OCI-LY3 (cell line): ENCODE measurements at regions not wholly inside any gene's neighbourhood (a gene's known extent, or its start where the extent isn't known, plus 50 kb on each side); places are given as distances from the start of the nearest gene placed in this dataset.

Experiments used
- H2AFZ ChIP-seq: fragments of 200-600, 300-600 bp; shearing (Covaris generic); 2 replicates; pipeline ENCODE4 v1.6.0; 2014; ENCODE audit warnings: antibody characterized with exemption, low read depth, low read length
- H3K27ac ChIP-seq: fragments of 200-600, 300-600 bp; sonication (generic); 2 replicates; pipeline ENCODE4 v1.5.1; 2014; ENCODE audit warnings: mild to moderate bottlenecking, low read length, moderate library complexity, mixed read lengths
- H3K27me3 ChIP-seq: fragments of 200-600, 300-600 bp; sonication (generic); 2 replicates; pipeline ENCODE4 v1.6.1; 2014; ENCODE audit warnings: low read depth, low read length, mixed read lengths
- H3K36me3 ChIP-seq: fragments of 200-600, 300-600 bp; sonication (generic); replicated peaks from 2 replicates; pipeline ENCODE3; 2014; ENCODE audit warnings: low read depth, low read length, mixed read lengths
- H3K4me1 ChIP-seq: fragments of 300-600, 200-600 bp; sonication (generic); 2 replicates; pipeline ENCODE4 v1.6.1; 2014; ENCODE audit warnings: low read length, mixed read lengths
- H3K4me2 ChIP-seq: fragments of 200-600, 300-600 bp; sonication (generic); 2 replicates; pipeline ENCODE4 v1.6.1; 2014; ENCODE audit warnings: low read length, mixed read lengths
- H3K4me3 ChIP-seq: fragments of 300-600, 200-600 bp; sonication (generic); 2 replicates; pipeline ENCODE4 v1.5.1; 2014; ENCODE audit warnings: antibody characterized with exemption, mild to moderate bottlenecking, low read length, moderate library complexity
- H3K79me2 ChIP-seq: fragments of 300-600, 200-600 bp; shearing (Covaris generic); 2 replicates; pipeline ENCODE4 v1.6.1; 2014; ENCODE audit warnings: mild to moderate bottlenecking, low read length, mixed read lengths
- H3K9ac ChIP-seq: fragments of 300-600, 200-600 bp; shearing (Covaris generic); 2 replicates; pipeline ENCODE4 v1.6.0; 2014; ENCODE audit warnings: mild to moderate bottlenecking, low read length, moderate library complexity
- H3K9me3 ChIP-seq: fragments of 200-600, 300-600 bp; shearing (Covaris generic); 2 replicates; pipeline ENCODE4 v1.6.1; 2014; ENCODE audit warnings: low read length, mixed read lengths; ENCODE audit not compliant: insufficient read depth
- H4K20me1 ChIP-seq: fragments of 200-600, 300-600 bp; sonication (generic); 2 replicates; pipeline ENCODE4 v1.6.1; 2016; ENCODE audit warnings: low read length, mixed read lengths; ENCODE audit not compliant: insufficient read depth
- EZH2phosphoT487 ChIP-seq: fragments of 200-600 bp; shearing (Covaris generic); IDR thresholded peaks from 2 replicates; pipeline ENCODE4 v1.6.1; 2018; ENCODE audit warnings: antibody characterized with exemption, mixed run types, low read depth
- TF ChIP-seq, protein P1 (sequence below): fragments of 200-600, 300-600 bp; sonication (generic); IDR thresholded peaks from 2 replicates; pipeline ENCODE4 v1.5.1; 2014; ENCODE audit warnings: antibody characterized with exemption, low read length, low read depth

DNA sequence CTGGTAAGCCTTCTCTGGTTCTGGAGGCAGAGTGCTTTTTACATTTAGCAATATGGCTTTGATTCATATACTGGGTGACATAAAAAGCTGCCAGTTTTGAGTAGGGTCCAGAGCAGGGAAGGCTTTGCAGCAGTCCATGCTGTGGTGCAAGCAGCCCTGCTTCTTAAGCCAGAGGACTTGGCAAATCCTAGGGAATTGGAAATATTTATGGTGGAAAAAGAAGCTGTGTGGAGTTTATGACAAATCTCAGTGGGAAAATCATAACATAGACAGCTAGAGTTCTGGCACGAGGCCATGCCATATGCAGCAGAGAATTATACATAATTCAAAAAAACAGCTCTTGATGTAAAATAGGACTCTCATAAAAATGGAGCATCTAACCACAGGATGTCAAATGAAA lies 536.4 kb downstream of the RASEF start:
- no peaks in the 10 kb centered on the region for H3K36me3 ChIP-seq
- no peaks in the 10 kb centered on the region for H3K79me2 ChIP-seq
- no peaks in the 10 kb centered on the region for H3K4me1 ChIP-seq
- no peak overlapping the region for H3K4me3 ChIP-seq
- H3K9ac ChIP-seq, result no peak overlapping the region
- no peak for TF ChIP-seq EZH2phosphoT487
- H3K9me3 ChIP-seq, result 0 out of 2 replicates have a peak, but pooled peaks cover 3% of the 10 kb centered on the region
- H4K20me1 ChIP-seq, result no peaks in the 10 kb centered on the region
- H2AFZ ChIP-seq, result no peak overlapping the region
- no peak overlapping the region for H3K27ac ChIP-seq
- no peaks in the 10 kb centered on the region for H3K27me3 ChIP-seq
- no peak overlapping the region for H3K4me2 ChIP-seq

DNA sequence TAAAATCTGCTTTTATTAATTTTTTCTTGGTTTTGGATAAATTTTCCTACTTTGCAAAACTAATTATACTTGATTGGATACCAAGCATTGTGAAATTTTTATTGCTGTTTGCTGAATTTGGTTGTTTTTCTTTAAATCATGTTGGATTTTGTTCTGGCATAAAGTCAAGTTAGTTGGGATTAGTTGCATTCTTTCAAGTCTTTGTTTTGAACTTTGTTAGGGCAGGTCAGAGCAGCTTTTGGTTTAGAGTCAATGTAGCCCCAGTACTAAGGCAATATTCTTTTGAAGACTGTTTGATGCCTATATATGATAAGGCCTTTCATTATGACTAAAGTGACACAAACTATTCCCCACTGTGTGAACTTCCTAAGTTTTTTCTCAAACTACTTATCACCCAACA lies 531.1 kb downstream of the RASEF start:
- no peaks in the 10 kb centered on the region for H4K20me1 ChIP-seq
- H3K36me3 ChIP-seq, result no peaks in the 10 kb centered on the region
- H3K9me3 ChIP-seq, result 0 out of 2 replicates have a peak, but pooled peaks cover 3% of the 10 kb centered on the region
- no peak overlapping the region for H3K9ac ChIP-seq
- H3K27ac ChIP-seq, result no peak overlapping the region
- H3K27me3 ChIP-seq, result no peaks in the 10 kb centered on the region
- H2AFZ ChIP-seq, result no peak overlapping the region
- no peak overlapping the region for H3K4me2 ChIP-seq
- TF ChIP-seq, protein P1, sequence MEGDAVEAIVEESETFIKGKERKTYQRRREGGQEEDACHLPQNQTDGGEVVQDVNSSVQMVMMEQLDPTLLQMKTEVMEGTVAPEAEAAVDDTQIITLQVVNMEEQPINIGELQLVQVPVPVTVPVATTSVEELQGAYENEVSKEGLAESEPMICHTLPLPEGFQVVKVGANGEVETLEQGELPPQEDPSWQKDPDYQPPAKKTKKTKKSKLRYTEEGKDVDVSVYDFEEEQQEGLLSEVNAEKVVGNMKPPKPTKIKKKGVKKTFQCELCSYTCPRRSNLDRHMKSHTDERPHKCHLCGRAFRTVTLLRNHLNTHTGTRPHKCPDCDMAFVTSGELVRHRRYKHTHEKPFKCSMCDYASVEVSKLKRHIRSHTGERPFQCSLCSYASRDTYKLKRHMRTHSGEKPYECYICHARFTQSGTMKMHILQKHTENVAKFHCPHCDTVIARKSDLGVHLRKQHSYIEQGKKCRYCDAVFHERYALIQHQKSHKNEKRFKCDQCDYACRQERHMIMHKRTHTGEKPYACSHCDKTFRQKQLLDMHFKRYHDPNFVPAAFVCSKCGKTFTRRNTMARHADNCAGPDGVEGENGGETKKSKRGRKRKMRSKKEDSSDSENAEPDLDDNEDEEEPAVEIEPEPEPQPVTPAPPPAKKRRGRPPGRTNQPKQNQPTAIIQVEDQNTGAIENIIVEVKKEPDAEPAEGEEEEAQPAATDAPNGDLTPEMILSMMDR, result no peak
- no peak for TF ChIP-seq EZH2phosphoT487
- H3K79me2 ChIP-seq, result no peaks in the 10 kb centered on the region
- no peaks in the 10 kb centered on the region for H3K4me1 ChIP-seq
- no peak overlapping the region for H3K4me3 ChIP-seq

DNA sequence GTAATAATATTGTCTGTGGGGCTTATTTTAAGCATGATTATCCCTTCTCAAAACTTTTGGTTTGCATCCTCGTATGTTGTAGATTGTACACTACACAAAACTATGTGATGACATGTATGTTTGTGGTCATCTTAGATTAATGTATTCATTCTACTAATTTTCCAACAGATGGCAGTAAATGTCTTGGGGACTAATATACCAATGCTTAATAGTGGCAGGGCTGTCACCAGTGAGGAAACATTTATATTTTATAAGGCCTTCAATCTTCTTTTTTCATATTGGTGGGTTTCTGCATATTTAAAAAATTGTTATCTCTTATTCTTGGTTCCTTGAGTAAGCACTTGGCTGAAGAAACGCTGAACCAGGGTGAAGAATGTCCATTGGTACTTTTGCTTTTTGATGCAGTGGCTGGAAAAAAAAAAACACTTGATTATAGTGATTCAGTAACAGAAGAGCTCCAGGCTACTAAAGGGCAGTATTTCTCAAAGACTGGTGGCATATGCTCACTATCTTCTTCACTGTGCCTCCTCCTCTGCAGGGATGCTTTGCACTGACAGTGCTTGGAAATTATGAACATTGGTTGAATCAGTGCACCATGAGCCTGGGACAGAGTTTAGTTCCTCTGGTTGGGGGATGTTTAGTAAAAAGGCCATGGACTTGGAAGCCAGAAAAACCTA lies 530.3 kb downstream of the RASEF start:
- H3K27ac ChIP-seq, result no peak overlapping the region

DNA sequence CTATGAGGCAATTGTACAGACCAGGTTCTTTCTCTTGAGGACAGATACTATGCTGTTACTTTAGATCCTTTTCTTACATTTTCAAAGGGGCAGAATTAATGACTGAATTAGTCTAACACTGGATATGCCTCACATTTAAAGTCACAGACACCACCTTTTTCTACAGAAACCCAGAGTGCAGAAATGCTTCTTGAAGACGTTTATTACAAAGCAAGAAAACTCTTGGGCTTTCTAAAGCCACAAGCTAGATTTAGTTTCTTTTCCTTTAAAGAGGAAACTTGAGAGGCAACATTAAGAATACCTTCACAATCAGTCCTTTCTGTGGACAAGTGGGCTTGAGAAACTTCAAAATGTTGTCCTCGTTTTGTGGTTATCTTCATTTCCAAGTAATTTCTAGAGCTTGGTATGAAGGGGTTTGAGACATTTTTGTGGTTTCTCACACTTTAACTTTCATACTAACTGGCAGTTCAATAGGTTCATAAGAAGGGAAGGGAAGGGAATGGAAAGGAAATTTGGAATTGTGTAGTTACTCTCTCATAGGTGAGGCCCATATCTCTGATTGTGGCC lies 527.4 kb downstream of the RASEF start:
- H3K27ac ChIP-seq, result no peak overlapping the region
- H4K20me1 ChIP-seq, result no peaks in the 10 kb centered on the region
- H3K36me3 ChIP-seq, result no peaks in the 10 kb centered on the region
- no peak overlapping the region for H3K4me2 ChIP-seq
- H3K9me3 ChIP-seq, result no peaks in the 10 kb centered on the region
- H3K79me2 ChIP-seq, result no peaks in the 10 kb centered on the region
- H3K9ac ChIP-seq, result no peak overlapping the region
- H3K4me1 ChIP-seq, result no peaks in the 10 kb centered on the region
- no peak for TF ChIP-seq EZH2phosphoT487
- TF ChIP-seq, protein P1, result no peak
- H2AFZ ChIP-seq, result 0 out of 2 replicates have a peak overlapping the region, but pooled peaks have one; percentile 31
- no peaks in the 10 kb centered on the region for H3K27me3 ChIP-seq
- H3K4me3 ChIP-seq, result no peak overlapping the region

More for the DNA sequence above, 530.3 kb downstream of the RASEF start:
- H3K4me2 ChIP-seq, result no peak overlapping the region
- no peaks in the 10 kb centered on the region for H3K36me3 ChIP-seq
- no peaks in the 10 kb centered on the region for H4K20me1 ChIP-seq
- no peaks in the 10 kb centered on the region for H3K4me1 ChIP-seq
- H3K27me3 ChIP-seq, result no peaks in the 10 kb centered on the region
- no peak overlapping the region for H3K4me3 ChIP-seq
- H3K9ac ChIP-seq, result no peak overlapping the region
- H2AFZ ChIP-seq, result no peak overlapping the region
- 0 out of 2 replicates have a peak, but pooled peaks cover 1% of the 10 kb centered on the region for H3K9me3 ChIP-seq
- no peaks in the 10 kb centered on the region for H3K79me2 ChIP-seq
- no peak for TF ChIP-seq EZH2phosphoT487
- TF ChIP-seq, protein P1, result peak; percentile 64
